HuH-7.5 (cell line): ENCODE measurements at regions not wholly inside any gene's neighbourhood (a gene's known extent, or its start where the extent isn't known, plus 50 kb on each side); places are given as distances from the start of the nearest gene placed in this dataset.
"Not testable (repeated sequence)": the region's sequence is repeated elsewhere in the genome, so short reads cannot be mapped to it uniquely, and the experiment has no call there.

Experiments
- DNase-seq: peaks from one replicate; pipeline ENCODE4 v3.0.0; 2011; ENCODE audit warnings: low spot score

- not testable (repeated sequence) for DNase-seq
Observed at GRCh38 chr7:6882321-6882721, 56.2 kb upstream of the CCZ1B start.

GRCh38 chr7:6883756-6884155, 57.7 kb upstream of the CCZ1B start:
- not testable (repeated sequence) for DNase-seq

- DNase-seq = no peak
Observed at GRCh38 chr7:6886198-6886597, 60.1 kb upstream of the CCZ1B start.

GRCh38 chr7:6888267-6889045, 62.4 kb upstream of the CCZ1B start:
- not testable (repeated sequence) for DNase-seq

GRCh38 chr7:6889252-6889812, 63.3 kb upstream of the CCZ1B start:
- DNase-seq = no peak

GRCh38 chr7:6902097-6902518, 76.0 kb upstream of the CCZ1B start:
- not testable (repeated sequence) for DNase-seq

GRCh38 chr7:6903289-6903688, 77.2 kb upstream of the CCZ1B start:
- not testable (repeated sequence) for DNase-seq

- DNase-seq = not testable (repeated sequence)
Observed at GRCh38 chr7:6903792-6904191, 77.7 kb upstream of the CCZ1B start.

GRCh38 chr7:6917258-6917657, 91.2 kb upstream of the CCZ1B start:
- no peak for DNase-seq

GRCh38 chr7:6919169-6919568, 93.1 kb upstream of the CCZ1B start:
- not testable (repeated sequence) for DNase-seq

GRCh38 chr7:6924523-6924922, 98.4 kb upstream of the CCZ1B start:
- DNase-seq = not testable (repeated sequence)

- DNase-seq = not testable (repeated sequence)
Observed at GRCh38 chr7:6926193-6927174, 100.4 kb upstream of the CCZ1B start.

GRCh38 chr7:6927643-6928042, 101.6 kb upstream of the CCZ1B start:
- DNase-seq = not testable (repeated sequence)

- not testable (repeated sequence) for DNase-seq
Observed at GRCh38 chr7:6929588-6929987, 103.5 kb upstream of the CCZ1B start.

- not testable (repeated sequence) for DNase-seq
Observed at GRCh38 chr7:6930081-6930635, 104.1 kb upstream of the CCZ1B start.

- DNase-seq = not testable (repeated sequence)
Observed at GRCh38 chr7:6930787-6931186, 104.7 kb upstream of the CCZ1B start.

- DNase-seq = not testable (repeated sequence)
Observed at GRCh38 chr7:6931456-6931855, 105.4 kb upstream of the CCZ1B start.

- DNase-seq = not testable (repeated sequence)
Observed at GRCh38 chr7:6933954-6934632, 108.0 kb upstream of the CCZ1B start.

GRCh38 chr7:6934981-6935380, 108.9 kb upstream of the CCZ1B start:
- DNase-seq = no peak

GRCh38 chr7:6936626-6937025, 110.6 kb upstream of the CCZ1B start:
- not testable (repeated sequence) for DNase-seq

- DNase-seq = not testable (repeated sequence)
Observed at GRCh38 chr7:6937746-6938145, 111.7 kb upstream of the CCZ1B start.
